HFFc6 (cell line): ENCODE measurements at regions not wholly inside any gene's neighbourhood (a gene's known extent, or its start where the extent isn't known, plus 50 kb on each side); places are given as distances from the start of the nearest gene placed in this dataset.

Source experiments
- DNase-seq: peaks from one replicate; pipeline ENCODE4 v3.0.0-alpha.2; 2018
- H3K27ac Mint-ChIP-seq: 2 replicates; pipeline ENCODE4 v1.8.0; 2020; ENCODE audit warnings: mild to moderate bottlenecking, mixed read lengths
- H3K27me3 Mint-ChIP-seq: 2 replicates; pipeline ENCODE4 v1.8.0; 2021; ENCODE audit warnings: mild to moderate bottlenecking, moderate library complexity, mixed read lengths; ENCODE audit not compliant: insufficient read depth
- H3K36me3 Mint-ChIP-seq: 2 replicates; pipeline ENCODE4 v1.8.0; 2021; ENCODE audit warnings: low read depth, mixed read lengths
- H3K4me1 Mint-ChIP-seq: 2 replicates; pipeline ENCODE4 v1.8.0; 2020; ENCODE audit warnings: low read depth, mixed read lengths
- H3K4me3 Mint-ChIP-seq: 2 replicates; pipeline ENCODE4 v1.8.0; 2020; ENCODE audit warnings: mild to moderate bottlenecking, moderate library complexity, mixed read lengths
- H3K9me3 Mint-ChIP-seq: 2 replicates; pipeline ENCODE4 v1.8.0; 2020; ENCODE audit warnings: mild to moderate bottlenecking, mixed read lengths
- TF ChIP-seq, protein P1 (sequence below): fragments of 200-600 bp; sonication (generic); IDR thresholded peaks from 2 replicates; pipeline ENCODE4 v1.5.0; 2021; ENCODE audit warnings: antibody characterized with exemption, mild to moderate bottlenecking

DNA sequence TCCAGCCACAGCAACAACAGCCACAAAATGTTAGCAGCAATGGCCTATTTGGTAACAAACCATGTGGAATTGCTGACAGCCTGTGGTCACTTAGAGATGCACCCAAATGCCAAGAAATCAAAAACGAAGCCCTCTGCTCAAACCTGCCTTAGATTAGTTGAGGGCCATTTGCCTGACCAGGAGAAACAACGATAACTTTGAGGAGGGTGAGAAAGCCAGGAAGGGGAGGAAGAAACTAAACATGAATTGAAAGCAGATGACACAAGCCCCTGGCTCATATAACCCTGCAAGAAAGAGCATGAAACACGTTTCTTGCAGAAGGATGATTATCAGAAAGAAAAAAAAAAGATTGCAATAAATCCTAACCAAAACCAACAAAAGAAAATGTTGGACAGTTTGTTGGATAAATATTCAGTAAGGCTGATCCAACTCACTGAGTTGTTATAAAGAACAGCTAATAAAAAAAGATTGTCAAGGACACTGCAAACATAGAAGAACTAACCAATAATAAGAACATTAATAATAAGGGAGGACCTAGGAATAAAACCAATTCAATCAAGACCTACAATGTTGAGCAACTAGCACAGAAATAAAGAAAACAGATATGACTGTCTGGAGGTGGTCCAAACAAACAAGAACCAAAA is 140.5 kb upstream of the SLC30A5 start:
- H3K4me3 Mint-ChIP-seq: no peak overlapping the region
- H3K27me3 Mint-ChIP-seq: peaks cover 4% of the 10 kb centered on the region; the same call in 1 of the 2 replicates
- H3K27ac Mint-ChIP-seq: no peak overlapping the region
- no peaks in the 10 kb centered on the region for H3K9me3 Mint-ChIP-seq
- no peaks in the 10 kb centered on the region for H3K4me1 Mint-ChIP-seq
- TF ChIP-seq, protein P1, sequence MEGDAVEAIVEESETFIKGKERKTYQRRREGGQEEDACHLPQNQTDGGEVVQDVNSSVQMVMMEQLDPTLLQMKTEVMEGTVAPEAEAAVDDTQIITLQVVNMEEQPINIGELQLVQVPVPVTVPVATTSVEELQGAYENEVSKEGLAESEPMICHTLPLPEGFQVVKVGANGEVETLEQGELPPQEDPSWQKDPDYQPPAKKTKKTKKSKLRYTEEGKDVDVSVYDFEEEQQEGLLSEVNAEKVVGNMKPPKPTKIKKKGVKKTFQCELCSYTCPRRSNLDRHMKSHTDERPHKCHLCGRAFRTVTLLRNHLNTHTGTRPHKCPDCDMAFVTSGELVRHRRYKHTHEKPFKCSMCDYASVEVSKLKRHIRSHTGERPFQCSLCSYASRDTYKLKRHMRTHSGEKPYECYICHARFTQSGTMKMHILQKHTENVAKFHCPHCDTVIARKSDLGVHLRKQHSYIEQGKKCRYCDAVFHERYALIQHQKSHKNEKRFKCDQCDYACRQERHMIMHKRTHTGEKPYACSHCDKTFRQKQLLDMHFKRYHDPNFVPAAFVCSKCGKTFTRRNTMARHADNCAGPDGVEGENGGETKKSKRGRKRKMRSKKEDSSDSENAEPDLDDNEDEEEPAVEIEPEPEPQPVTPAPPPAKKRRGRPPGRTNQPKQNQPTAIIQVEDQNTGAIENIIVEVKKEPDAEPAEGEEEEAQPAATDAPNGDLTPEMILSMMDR: no peak
- no peaks in the 10 kb centered on the region for H3K36me3 Mint-ChIP-seq
- no peak for DNase-seq

DNA sequence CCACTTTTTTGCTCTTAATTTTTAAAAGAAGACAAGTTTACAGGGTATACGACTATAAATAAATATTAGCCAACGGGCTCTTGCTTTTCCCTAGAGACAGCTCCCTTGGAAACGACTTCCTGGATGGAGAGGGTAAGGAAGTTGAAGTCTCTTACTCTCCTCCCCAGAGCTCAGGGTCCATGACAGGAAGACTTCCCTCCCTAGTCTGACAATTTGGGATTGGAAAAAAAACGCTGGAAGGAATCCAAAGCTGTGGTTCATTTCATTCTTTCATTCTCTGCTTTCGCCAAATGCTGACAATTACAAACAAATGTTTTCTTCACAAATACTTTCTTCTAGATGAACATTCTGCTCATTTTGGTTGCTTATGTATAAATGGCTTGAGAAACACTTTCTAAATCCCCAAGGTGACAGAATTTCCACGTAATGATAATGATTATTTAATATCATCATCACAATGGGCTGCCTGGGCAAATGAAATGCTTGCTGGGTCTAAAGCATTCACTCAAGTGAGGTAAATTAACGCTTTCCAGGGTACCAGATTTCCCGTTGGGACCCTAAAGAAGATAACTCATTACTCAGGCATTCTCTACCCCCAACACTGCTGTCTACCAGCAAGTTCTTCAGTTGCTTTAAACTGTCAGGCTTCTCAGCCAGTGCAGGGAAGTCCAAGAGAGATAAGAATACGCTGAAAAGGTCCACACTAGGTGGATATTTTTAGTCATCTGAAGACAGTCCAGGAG is 139.8 kb upstream of the SLC30A5 start:
- Mint-ChIP-seq H3K27me3 (peaks cover 4% of the 10 kb centered on the region; the same call in 1 of the 2 replicates), H3K36me3 (no peaks in the 10 kb centered on the region), H3K4me1 (no peaks in the 10 kb centered on the region), H3K9me3 (no peaks in the 10 kb centered on the region), H3K27ac (no peak overlapping the region), H3K4me3 (no peak overlapping the region)
- TF ChIP-seq, protein P1: no peak
- DNase-seq: no peak

GRCh38 chr5:68954618-68954910 is 139.2 kb upstream of the SLC30A5 start:
- no peaks in the 10 kb centered on the region for H3K4me1 Mint-ChIP-seq
- H3K4me3 Mint-ChIP-seq: no peak overlapping the region
- H3K27ac Mint-ChIP-seq: no peak overlapping the region
- H3K36me3 Mint-ChIP-seq: no peaks in the 10 kb centered on the region
- DNase-seq: no peak
- H3K27me3 Mint-ChIP-seq: peaks cover 4% of the 10 kb centered on the region; the same call in 1 of the 2 replicates
- no peaks in the 10 kb centered on the region for H3K9me3 Mint-ChIP-seq
- TF ChIP-seq, protein P1: no peak

- Mint-ChIP-seq H3K36me3 (no peaks in the 10 kb centered on the region), H3K27ac (no peak overlapping the region), H3K4me3 (no peak overlapping the region), H3K4me1 (peaks cover 2% of the 10 kb centered on the region), H3K9me3 (no peaks in the 10 kb centered on the region), H3K27me3 (peaks cover 2% of the 10 kb centered on the region; the same call in 1 of the 2 replicates)
- no peak for DNase-seq
- TF ChIP-seq, protein P1: no peak
Observed at GRCh38 chr5:68957591-68957990, 136.2 kb upstream of the SLC30A5 start.

DNA sequence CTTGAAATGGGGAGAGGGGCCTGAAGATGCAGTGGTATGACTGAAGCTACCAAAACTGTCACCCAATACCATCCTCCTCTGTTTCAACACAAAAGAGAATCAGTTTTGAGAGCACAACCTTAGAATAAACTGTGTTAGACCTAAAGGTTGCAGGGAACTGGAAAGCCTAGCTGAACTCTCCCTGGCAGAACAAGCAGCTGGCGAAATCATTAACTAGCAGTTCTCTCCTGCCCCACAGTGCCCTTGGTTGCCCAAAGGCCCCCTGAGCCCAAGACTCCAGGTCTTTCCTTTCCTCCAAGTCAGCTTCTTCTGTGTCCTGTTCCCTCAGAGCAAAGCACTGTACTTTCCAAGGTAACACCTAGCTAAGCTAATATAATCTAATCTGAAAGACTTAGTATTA is 135.4 kb upstream of the SLC30A5 start:
- peaks cover 10% of the 10 kb centered on the region for H3K4me1 Mint-ChIP-seq
- no peak overlapping the region for H3K27ac Mint-ChIP-seq
- DNase-seq: no peak
- no peak overlapping the region for H3K4me3 Mint-ChIP-seq
- H3K27me3 Mint-ChIP-seq: peaks cover 2% of the 10 kb centered on the region; the same call in 1 of the 2 replicates
- TF ChIP-seq, protein P1: no peak
- no peaks in the 10 kb centered on the region for H3K36me3 Mint-ChIP-seq
- H3K9me3 Mint-ChIP-seq: no peaks in the 10 kb centered on the region
